Endothelial cell of umbilical vein (primary cell): ENCODE measurements at regions not wholly inside any gene's neighbourhood (a gene's known extent, or its start where the extent isn't known, plus 50 kb on each side); places are given as distances from the start of the nearest gene placed in this dataset.

ENCODE experiments used
- BruUV-seq: library from RNA; stranded (reverse); fragments of 400-500 nt; replicated peaks from 2 replicates; lab custom pipeline; 2021; lab: Mats Ljungman, UMichigan
- CTCF ChIA-PET: fragments of 300-600, 350-600 bp; sonication (Branson Sonifier 250); formaldehyde crosslinking; loops from one replicate; lab custom pipeline; 2021; ENCODE audit warnings: antibody characterized with exemption, inconsistent platforms; lab: Charles Lee
- POLR2A ChIA-PET: fragments of 300-600, 350-600 bp; sonication (Branson Sonifier 250); formaldehyde crosslinking; loops from one replicate; lab custom pipeline; 2021; ENCODE audit warnings: antibody characterized with exemption, inconsistent platforms; lab: Charles Lee
- DNase-seq: peaks from one replicate; pipeline ENCODE4 v3.0.0-alpha.2; 2011; ENCODE audit warnings: low read depth, low spot score
- FAIRE-seq: peaks from 2 replicates; lab custom pipeline; 2011; peaks lifted over from hg19 to GRCh38; lab: Jason Lieb, UNC
- H2AFZ ChIP-seq: 2 replicates; pipeline ENCODE4 v1.6.0; 2012; ENCODE audit warnings: low read depth, low read length, control low read depth, inconsistent platforms
- H3K27ac ChIP-seq: 2 replicates; pipeline ENCODE4 v1.5.1; 2011; ENCODE audit warnings: low read depth, mild to moderate bottlenecking, control low read depth, low read length, moderate library complexity; ENCODE audit not compliant: insufficient read depth
- H3K27me3 ChIP-seq, 2 experiments: 2 replicates each; pipeline versions ENCODE4 v1.6.0 to v1.6.1; 2011; ENCODE audit warnings: low read length in 2 of 2, mixed read lengths in 1 of 2; ENCODE audit not compliant: control insufficient read depth in 2 of 2, insufficient read depth in 2 of 2
- H3K36me3 ChIP-seq, 2 experiments: 2 replicates in 1 of 2; 3 replicates in 1 of 2; pipeline ENCODE4 v1.5.1; 2011; ENCODE audit warnings: low read length in 2 of 2, mild to moderate bottlenecking in 1 of 2, moderate library complexity in 1 of 2; ENCODE audit not compliant: control insufficient read depth in 2 of 2, insufficient read depth in 2 of 2; ENCODE audit errors: extremely low read depth in 1 of 2
- H3K4me1 ChIP-seq: 3 replicates; pipeline ENCODE4 v1.5.1; 2011; ENCODE audit warnings: mild to moderate bottlenecking, low read length; ENCODE audit not compliant: control insufficient read depth, insufficient read depth; ENCODE audit errors: extremely low read depth
- H3K4me2 ChIP-seq: 2 replicates; pipeline ENCODE4 v1.6.1; 2011; ENCODE audit warnings: low read length, control low read depth, mixed read lengths; ENCODE audit not compliant: insufficient read depth
- H3K4me3 ChIP-seq, 3 experiments: fragments of 200-600 bp in 1 of 3; sonication (generic), shearing (Covaris generic) in 1 of 3; replicated peaks in 1 of 3; 2 replicates each; pipeline ENCODE4 v1.5.1; 2011 to 2016; ENCODE audit warnings: control low read depth in 3 of 3, low read length in 3 of 3, mild to moderate bottlenecking in 2 of 3, inconsistent platforms in 1 of 3, low read depth in 1 of 3, moderate library complexity in 1 of 3; ENCODE audit not compliant: insufficient read depth in 1 of 3
- H3K79me2 ChIP-seq: 2 replicates; pipeline ENCODE4 v1.6.0; 2012; ENCODE audit warnings: low read length, inconsistent platforms; ENCODE audit not compliant: control insufficient read depth, insufficient read depth
- H3K9ac ChIP-seq: replicated peaks from 2 replicates; pipeline ENCODE3; 2011; ENCODE audit warnings: low read length, control low read depth; ENCODE audit not compliant: insufficient read depth; ENCODE audit errors: extremely low read depth
- H3K9me1 ChIP-seq: replicated peaks from 3 replicates; pipeline ENCODE4 v1.6.0; 2011; ENCODE audit warnings: mild to moderate bottlenecking, low read length; ENCODE audit not compliant: control insufficient read depth, insufficient read depth; ENCODE audit errors: extremely low read depth
- H3K9me3 ChIP-seq: replicated peaks from 2 replicates; pipeline ENCODE4 v1.5.1; 2012; ENCODE audit warnings: low read length, inconsistent platforms; ENCODE audit not compliant: control insufficient read depth, insufficient read depth
- H4K20me1 ChIP-seq: replicated peaks from 2 replicates; pipeline ENCODE3; 2011; ENCODE audit warnings: mild to moderate bottlenecking, low read length; ENCODE audit not compliant: control insufficient read depth, insufficient read depth; ENCODE audit errors: extremely low read depth
- CTCF ChIP-seq, 2 donors: IDR thresholded peaks; 1 replicate in 1 of 2; 2 replicates in 1 of 2; pipeline ENCODE4 v1.5.1; 2011; ENCODE audit warnings: low read length in 2 of 2, mild to moderate bottlenecking in 2 of 2, moderate library complexity in 2 of 2, control low read depth in 1 of 2, inconsistent platforms in 1 of 2, low read depth in 1 of 2; ENCODE audit not compliant: insufficient read depth in 1 of 2; ENCODE audit errors: extremely low read depth in 1 of 2
- EZH2 ChIP-seq: IDR thresholded peaks from 2 replicates; pipeline ENCODE4 v1.6.1; 2012; ENCODE audit warnings: borderline replicate concordance, low read depth, mild to moderate bottlenecking, moderate library complexity, low read length, inconsistent platforms; ENCODE audit not compliant: severe bottlenecking
- FOS ChIP-seq: IDR thresholded peaks from 2 replicates; pipeline ENCODE4 v1.6.1; 2011; ENCODE audit warnings: mild to moderate bottlenecking, low read length, moderate library complexity, borderline replicate concordance; ENCODE audit not compliant: insufficient read depth
- GATA2 ChIP-seq: IDR thresholded peaks from 2 replicates; pipeline ENCODE4 v1.7.0; 2011; ENCODE audit warnings: low read depth, mild to moderate bottlenecking, moderate library complexity, mixed read lengths, low read length; ENCODE audit not compliant: insufficient read length, insufficient read depth
- JUN ChIP-seq: IDR thresholded peaks from 2 replicates; pipeline ENCODE4 v1.6.1; 2011; ENCODE audit warnings: borderline replicate concordance, low read depth; ENCODE audit not compliant: insufficient read length, insufficient read depth
- MAX ChIP-seq: IDR thresholded peaks from 2 replicates; pipeline ENCODE4 v1.6.1; 2011; ENCODE audit not compliant: insufficient read depth, insufficient read length
- MYC ChIP-seq: IDR thresholded peaks from one replicate; pipeline ENCODE4 v1.6.1; 2011; ENCODE audit warnings: mild to moderate bottlenecking, low read depth, low read length
- POLR2A ChIP-seq: IDR thresholded peaks from 2 replicates; pipeline ENCODE4 v1.6.1; 2012; ENCODE audit warnings: low read depth, mild to moderate bottlenecking, control low read depth, low read length
- POLR2AphosphoS5 ChIP-seq: IDR thresholded peaks from 2 replicates; pipeline ENCODE4 v1.6.1; 2012; ENCODE audit warnings: low read depth, mild to moderate bottlenecking, control low read depth, low read length, moderate library complexity; ENCODE audit not compliant: insufficient read depth
- dilution Hi-C: fragments of 300-500 bp; cut with MboI; formaldehyde crosslinking; loops from one replicate; pipeline ENCODE4 v1.15.0; 2019; ENCODE audit warnings: low sequenced_read_pairs; ENCODE audit not compliant: extremely low pct_ligation_motif_present
- intact Hi-C: fragments of 100-400 bp; cut with micrococcal nuclease; formaldehyde crosslinking; loops from one replicate; pipeline ENCODE4 v1.10.0; 2022

DNA sequence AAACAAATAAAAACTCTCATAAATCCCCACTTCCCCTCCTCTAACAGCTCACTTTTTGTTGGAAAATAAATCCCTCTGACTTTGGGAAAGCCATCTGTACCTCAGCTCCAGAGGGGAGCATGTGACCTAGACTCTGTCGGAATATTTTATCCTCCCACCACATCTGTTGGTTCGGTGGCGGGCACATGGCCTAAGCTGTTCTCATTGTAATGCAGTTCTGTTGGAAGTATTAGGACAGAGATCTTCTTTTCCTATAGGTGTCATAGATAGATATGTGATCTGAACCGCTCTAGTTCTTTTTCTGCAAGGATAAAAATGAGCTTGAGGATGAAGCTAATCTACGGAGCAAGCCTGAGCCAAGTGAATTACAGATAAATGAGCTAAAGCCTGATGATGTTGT lies 50.5 kb upstream of the EPS8L3 start:
- H3K4me3 ChIP-seq = no peak overlapping the region
- dilution Hi-C loops (no loop called here), intact Hi-C loops (no loop called here)
- H3K36me3 ChIP-seq = no peaks in the 10 kb centered on the region
- no peak for TF ChIP-seq EZH2
- TF ChIP-seq POLR2AphosphoS5 = no peak
- no peak for TF ChIP-seq MYC
- no peak for TF ChIP-seq GATA2
- no peak for TF ChIP-seq MAX
- TF ChIP-seq FOS = no peak
- no peak for TF ChIP-seq CTCF (IDR thresholded peaks at IDR 0.05; ENCODE audit: extremely low read depth in 1 of 2, insufficient read depth in 1 of 2, low read depth in 1 of 2, low read length in 2 of 2)
- TF ChIP-seq POLR2A = no peak
- no peak for TF ChIP-seq JUN
- H3K79me2 ChIP-seq = no peaks in the 10 kb centered on the region
- H3K9me3 ChIP-seq = no peaks in the 10 kb centered on the region
- no peak overlapping the region for H3K4me2 ChIP-seq
- no peaks in the 10 kb centered on the region for H3K4me1 ChIP-seq
- no peak overlapping the region for H2AFZ ChIP-seq
- H3K27ac ChIP-seq = no peak overlapping the region
- POLR2A ChIA-PET = no interaction called here
- no peak for DNase-seq
- H4K20me1 ChIP-seq = no peaks in the 10 kb centered on the region
- H3K9me1 ChIP-seq = no peaks in the 10 kb centered on the region
- FAIRE-seq = no peak
- no TSS peak for BruUV-seq
- H3K9ac ChIP-seq = no peak overlapping the region
- H3K27me3 ChIP-seq = peaks cover 4% of the 10 kb centered on the region in 2 experiments
- CTCF ChIA-PET = interaction anchor here (0.9 to 2.2 kb wide), 3 partner anchors 9 to 170 kb away, joined by 3 to 9 read pairs (median 5); partner anchors contain the start of gene AHCYL1
